GM21723 (cell line): ENCODE measurements at regions not wholly inside any gene's neighbourhood (a gene's known extent, or its start where the extent isn't known, plus 50 kb on each side); places are given as distances from the start of the nearest gene placed in this dataset.

ENCODE experiments used
- ATAC-seq: cut with Tn5 transposase; IDR thresholded peaks from one replicate; pipeline ENCODE4 v1.9.1; 2021; ENCODE audit warnings: mild to moderate bottlenecking, moderate library complexity; ENCODE audit not compliant: unreplicated experiment

GRCh38 chr4:186018261-186018660 is 50.7 kb upstream of the TLR3 start:
- ATAC-seq: no peak

DNA sequence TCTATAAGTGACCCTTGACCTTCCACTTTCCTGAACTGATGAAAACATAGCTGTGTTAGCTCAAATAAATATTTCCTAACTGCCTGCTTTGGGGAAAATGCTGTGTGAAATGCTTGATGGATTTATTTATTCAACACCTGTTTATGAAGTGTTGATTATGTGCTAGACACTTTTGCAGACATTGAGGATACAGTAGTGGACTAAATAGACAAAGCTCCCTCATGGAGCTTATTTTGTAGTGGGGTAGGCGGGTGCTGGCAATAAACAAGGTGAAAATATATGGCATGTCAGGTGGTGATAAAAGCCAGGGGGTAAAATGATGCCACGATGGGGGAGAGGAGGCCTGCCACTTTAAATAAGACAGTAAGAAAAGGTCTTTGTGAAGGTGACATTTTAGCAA is 50.2 kb upstream of the TLR3 start:
- no peak for ATAC-seq
